H7 (cell line): ENCODE measurements at regions not wholly inside any gene's neighbourhood (a gene's known extent, or its start where the extent isn't known, plus 50 kb on each side); places are given as distances from the start of the nearest gene placed in this dataset.

Experiments
- DNase-seq: peaks from one replicate; pipeline ENCODE4 v3.0.0; 2012
- H3K27me3 ChIP-seq: 2 replicates; pipeline ENCODE4 v1.6.0; 2011; ENCODE audit warnings: mild to moderate bottlenecking, low read length; ENCODE audit not compliant: control insufficient read depth, insufficient read depth
- H3K36me3 ChIP-seq: replicated peaks from 2 replicates; pipeline ENCODE4 v1.5.1; 2011; ENCODE audit warnings: low read length; ENCODE audit not compliant: control insufficient read depth, insufficient read depth
- H3K4me3 ChIP-seq: 2 replicates; pipeline ENCODE4 v1.5.1; 2011; ENCODE audit warnings: low read depth, mild to moderate bottlenecking, control low read depth, low read length, moderate library complexity; ENCODE audit not compliant: insufficient read depth

DNA sequence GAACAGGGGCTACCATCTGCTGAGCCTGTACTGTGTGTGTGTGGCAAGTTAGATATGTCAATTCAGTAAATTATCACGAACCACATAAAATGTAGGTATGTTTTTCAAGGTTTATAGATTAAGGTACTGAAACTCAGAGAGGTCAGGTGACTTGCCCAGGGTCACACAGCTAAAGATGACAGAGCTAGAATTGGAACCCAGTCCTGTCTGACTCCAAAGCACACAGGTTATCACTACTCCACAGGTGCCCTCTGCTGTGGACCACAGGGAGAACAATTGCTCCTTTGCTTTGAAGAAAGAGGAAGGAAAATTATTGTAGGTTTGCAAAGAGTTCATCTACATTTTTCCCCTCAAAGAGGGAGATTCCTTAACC lies 229.7 kb upstream of the AGAP1 start:
- Histone ChIP-seq H3K4me3 (no peak overlapping the region), H3K36me3 (no peaks in the 10 kb centered on the region; the same call in 1 of the 2 replicates), H3K27me3 (no peaks in the 10 kb centered on the region; the same call in 1 of the 2 replicates)
- DNase-seq = no peak

DNA sequence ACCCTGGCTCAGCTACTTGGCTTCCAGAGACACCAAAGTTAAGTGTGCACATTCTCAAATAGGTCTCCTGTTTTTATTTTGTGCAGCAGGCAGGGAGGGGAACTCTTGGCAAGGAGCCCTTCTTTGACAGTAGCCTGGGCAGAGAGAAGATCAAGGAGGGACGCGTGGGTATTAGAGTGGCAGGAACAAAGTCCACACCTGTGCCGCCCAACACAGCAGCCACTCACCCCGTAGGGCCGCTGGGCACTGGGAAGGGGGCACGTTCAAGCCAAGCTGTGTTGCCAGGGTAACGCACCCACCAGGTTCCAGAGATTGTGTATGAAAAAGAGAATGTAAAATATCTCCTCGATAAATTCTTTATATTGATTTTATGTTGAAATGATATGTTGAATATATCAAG lies 229.3 kb upstream of the AGAP1 start:
- DNase-seq = no peak
- Histone ChIP-seq H3K36me3 (no peaks in the 10 kb centered on the region; the same call in 1 of the 2 replicates), H3K4me3 (no peak overlapping the region), H3K27me3 (no peaks in the 10 kb centered on the region; the same call in 1 of the 2 replicates)

DNA sequence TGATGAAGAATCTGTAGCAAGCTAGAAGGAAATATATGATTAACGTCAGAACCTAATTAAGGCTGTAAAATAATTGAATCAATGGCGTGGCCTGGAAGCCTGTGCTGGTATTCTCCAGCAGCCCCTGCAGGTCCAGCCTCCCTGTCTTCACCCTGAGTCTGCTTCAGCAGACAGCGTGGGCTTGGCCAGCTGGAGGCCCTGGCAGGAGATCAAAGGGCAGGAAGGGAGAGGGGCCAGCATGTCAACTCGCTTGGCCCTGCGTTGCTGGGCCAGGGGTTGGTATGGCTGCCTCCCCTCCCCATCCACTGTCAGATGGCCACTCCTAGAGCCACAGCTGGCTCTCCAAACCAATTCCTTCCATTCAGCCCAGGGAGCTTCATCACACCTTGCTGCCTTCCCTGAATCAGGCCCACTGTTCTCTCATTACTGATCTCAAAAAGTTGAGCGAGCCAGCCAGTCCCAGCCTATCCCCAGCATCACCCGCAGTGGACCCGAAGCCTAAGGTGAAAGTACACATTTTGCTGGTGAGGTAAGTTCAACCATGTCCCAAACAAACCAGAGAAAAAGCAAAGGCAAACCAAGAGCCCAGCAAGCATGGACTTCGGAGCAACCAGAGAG lies 228.4 kb upstream of the AGAP1 start:
- Histone ChIP-seq H3K27me3 (no peaks in the 10 kb centered on the region; the same call in 1 of the 2 replicates), H3K36me3 (no peaks in the 10 kb centered on the region; the same call in 1 of the 2 replicates), H3K4me3 (no peak overlapping the region)
- DNase-seq = no peak

DNA sequence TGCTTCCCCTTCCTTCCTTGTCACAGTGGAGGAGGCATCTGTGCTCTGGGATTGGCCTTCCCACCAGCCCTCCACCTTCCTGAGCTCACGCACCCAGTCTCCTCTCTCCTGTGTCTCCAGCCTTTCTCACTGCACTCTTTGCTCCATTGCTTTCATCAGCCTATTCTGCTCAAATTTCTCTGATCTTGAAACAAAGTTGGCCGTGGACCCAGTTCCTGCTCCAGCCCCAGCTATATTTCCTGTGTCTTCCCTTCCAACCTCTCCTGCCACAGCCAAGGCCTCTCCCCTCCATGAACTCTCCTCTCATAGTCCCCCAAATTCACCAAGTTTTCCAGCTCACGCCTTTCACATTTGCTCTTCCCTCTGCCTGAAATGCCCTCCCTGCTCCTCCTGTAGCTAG lies 226.6 kb upstream of the AGAP1 start:
- Histone ChIP-seq H3K4me3 (no peak overlapping the region), H3K36me3 (no peaks in the 10 kb centered on the region; the same call in 1 of the 2 replicates), H3K27me3 (no peaks in the 10 kb centered on the region; the same call in 1 of the 2 replicates)
- no peak for DNase-seq

DNA sequence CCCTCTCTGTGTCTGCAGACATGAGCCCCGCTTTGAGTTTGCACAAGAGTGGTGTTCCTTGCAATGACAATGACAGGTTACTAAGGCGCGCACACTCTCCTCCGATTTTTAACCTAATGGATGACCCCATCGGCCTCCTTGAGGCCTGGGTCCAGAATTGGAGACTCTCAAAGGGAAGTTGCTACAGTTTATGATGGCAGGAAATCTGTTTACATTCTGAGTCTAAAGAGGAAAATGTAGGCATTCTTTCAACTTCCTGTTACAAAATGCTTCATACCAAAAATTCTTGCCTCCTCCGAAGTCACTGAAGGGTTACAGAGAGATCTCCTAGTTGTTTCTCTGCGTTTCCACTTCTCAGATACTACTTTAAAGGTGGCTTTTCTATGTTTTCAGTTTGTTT lies 225.3 kb upstream of the AGAP1 start:
- no peak for DNase-seq

DNA sequence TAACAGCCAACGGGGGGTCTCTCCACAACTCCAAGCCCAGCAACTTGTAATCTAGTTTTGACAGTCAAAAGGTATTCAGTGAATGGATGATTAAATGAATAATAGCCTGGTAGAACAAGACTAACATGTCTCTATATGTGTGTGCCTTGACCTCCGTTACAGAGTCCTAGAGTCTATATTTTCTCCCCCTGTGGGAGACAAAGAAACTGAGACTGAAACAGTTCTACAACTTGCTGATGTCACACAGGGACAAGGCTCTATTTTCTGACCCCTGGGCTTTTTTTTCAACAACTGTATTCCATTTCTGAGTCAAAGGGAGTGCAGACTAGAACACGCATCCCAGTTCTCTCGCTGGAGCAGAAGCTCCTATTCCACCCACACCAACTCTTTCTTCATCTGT lies 223.6 kb upstream of the AGAP1 start:
- Histone ChIP-seq H3K27me3 (no peaks in the 10 kb centered on the region; the same call in 1 of the 2 replicates), H3K4me3 (no peak overlapping the region), H3K36me3 (no peaks in the 10 kb centered on the region; the same call in 1 of the 2 replicates)
- no peak for DNase-seq

More for the DNA sequence above, 225.3 kb upstream of the AGAP1 start:
- H3K4me3 ChIP-seq = no peak overlapping the region
- no peaks in the 10 kb centered on the region; the same call in 1 of the 2 replicates for H3K27me3 ChIP-seq
- H3K36me3 ChIP-seq = no peaks in the 10 kb centered on the region; the same call in 1 of the 2 replicates

DNA sequence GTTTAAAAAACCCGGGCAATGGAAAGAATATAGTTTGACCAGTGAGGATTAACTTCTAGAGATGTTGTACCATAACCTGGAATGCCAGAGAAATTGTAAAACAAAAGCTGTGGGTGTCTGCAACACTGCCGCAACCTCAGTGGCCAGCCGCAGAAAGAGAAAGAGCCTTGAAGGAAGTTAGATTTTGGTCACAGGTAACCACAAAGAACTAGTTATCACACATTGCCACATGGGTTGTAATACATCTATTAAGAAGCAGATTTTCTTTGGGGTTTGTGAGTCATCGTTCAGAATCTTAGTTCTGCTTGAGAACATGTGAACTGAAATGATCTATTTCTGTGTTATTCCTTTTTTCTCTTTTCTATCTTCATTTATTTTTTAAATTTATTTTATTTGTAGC lies 222.9 kb upstream of the AGAP1 start:
- Histone ChIP-seq H3K27me3 (no peaks in the 10 kb centered on the region; the same call in 1 of the 2 replicates), H3K4me3 (no peak overlapping the region), H3K36me3 (no peaks in the 10 kb centered on the region; the same call in 1 of the 2 replicates)
- no peak for DNase-seq

DNA sequence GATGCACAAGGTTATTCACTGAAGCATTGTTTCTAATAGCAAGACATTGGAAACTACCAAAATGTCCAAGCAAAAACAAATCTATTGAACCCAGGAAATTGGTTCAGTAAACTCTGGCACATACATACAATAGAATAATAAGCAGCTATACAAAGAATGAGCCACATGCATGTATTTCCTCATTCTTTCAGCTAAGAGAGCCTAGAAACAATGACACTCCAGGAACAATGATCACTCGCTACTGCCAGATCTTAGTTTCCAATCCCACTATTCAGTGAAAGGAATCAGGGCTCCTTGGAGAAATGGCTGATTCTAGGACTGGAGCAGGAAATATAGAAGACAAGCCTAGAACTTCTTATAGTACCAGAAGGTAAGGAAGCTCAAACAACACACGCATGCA lies 221.9 kb upstream of the AGAP1 start:
- H3K27me3 ChIP-seq = no peaks in the 10 kb centered on the region
- DNase-seq = no peak
- H3K36me3 ChIP-seq = no peaks in the 10 kb centered on the region; the same call in 1 of the 2 replicates
- H3K4me3 ChIP-seq = no peak overlapping the region

DNA sequence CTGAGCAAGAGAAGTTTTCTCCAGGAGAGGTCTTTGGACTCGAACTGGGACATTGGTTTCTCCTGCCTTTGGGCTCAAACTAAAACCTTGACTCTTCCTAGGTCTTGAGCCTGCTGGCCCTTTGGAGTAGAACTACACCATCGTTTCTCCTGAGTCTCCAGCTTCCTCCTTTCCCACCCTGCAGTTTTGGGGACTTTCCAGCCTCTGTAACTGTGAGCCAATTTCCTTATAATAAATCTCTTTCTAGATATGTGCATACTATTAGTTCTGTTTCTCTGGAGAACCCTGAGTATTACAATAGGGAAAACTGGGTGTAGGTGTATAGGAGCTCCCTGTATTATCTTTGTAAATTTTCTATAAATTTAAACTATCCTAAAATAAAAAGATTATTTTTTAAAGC lies 219.8 kb upstream of the AGAP1 start:
- no peaks in the 10 kb centered on the region for H3K36me3 ChIP-seq
- H3K4me3 ChIP-seq = no peak overlapping the region
- H3K27me3 ChIP-seq = no peaks in the 10 kb centered on the region
- no peak for DNase-seq

DNA sequence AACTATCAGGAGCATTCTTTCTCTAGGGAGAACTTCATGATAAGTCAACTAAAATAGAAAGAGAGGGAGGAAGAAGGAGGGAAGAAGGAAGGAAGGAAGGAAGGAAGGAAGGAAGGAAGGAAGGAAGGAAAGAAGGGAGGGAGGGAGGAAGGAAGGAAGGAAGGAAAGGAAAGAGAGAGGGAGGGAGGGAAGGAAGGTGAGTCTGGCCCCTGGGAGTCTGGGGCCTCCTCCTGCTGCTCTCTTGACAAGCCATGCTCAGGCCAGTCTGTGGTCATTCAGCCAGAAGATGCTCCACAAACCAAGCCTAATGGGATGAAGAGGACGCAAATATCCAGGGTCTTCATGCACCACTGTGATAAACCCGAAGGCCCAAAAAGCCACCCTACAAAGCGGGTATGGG lies 216.4 kb upstream of the AGAP1 start:
- H3K27me3 ChIP-seq = no peaks in the 10 kb centered on the region

DNA sequence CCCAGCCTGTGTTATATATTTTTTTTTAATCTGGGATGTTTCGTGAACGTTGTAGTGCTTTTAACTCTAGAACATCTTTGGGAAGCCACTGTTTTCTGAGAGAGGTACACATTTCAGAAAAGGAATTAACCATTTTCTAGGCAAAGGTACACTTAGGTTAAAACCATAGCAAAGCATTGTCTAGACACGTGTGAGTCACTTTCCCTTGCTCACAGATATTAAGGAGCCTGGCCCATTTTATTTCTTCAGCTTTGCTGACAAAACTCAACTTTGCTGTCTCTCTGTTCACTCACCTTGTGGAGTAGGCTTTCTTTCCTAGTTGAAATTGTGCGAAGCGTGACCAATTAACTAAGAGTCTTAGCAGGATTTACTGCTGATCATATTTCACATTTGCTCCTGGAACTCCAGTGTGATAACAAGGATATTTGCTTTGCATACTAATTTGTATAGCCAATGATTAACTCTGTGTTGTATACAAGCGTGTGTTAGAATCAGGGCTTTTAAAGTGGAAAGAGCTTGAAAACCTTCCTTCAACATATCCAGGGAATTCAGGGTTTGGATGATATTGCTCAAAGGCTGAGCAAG lies 215.0 kb upstream of the AGAP1 start:
- DNase-seq = no peak
- no peak overlapping the region for H3K4me3 ChIP-seq
- no peaks in the 10 kb centered on the region for H3K36me3 ChIP-seq
- no peaks in the 10 kb centered on the region for H3K27me3 ChIP-seq

More for the DNA sequence above, 216.4 kb upstream of the AGAP1 start:
- no peak overlapping the region for H3K4me3 ChIP-seq
- no peaks in the 10 kb centered on the region for H3K36me3 ChIP-seq
- DNase-seq = no peak

DNA sequence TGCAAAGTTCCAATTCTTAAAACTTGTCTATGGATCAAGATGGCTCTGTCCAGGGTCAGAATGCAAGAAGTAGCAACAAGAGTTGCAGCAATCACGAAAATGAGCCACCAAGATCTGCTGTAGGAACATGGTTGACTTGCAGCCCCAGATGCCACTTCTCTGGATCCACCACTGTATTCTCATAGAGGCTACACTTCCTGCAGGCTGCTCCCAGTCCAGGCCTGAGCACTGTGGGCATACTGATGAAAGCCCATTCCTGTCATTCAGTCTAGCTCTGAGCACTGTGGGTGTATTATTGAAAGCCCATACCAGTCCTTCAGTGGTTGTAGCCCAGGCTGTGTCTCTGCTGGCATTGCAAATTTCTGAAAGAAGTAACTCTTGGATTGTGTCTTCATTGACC lies 213.9 kb upstream of the AGAP1 start:
- Histone ChIP-seq H3K36me3 (no peaks in the 10 kb centered on the region), H3K27me3 (no peaks in the 10 kb centered on the region), H3K4me3 (no peak overlapping the region)
- no peak for DNase-seq

DNA sequence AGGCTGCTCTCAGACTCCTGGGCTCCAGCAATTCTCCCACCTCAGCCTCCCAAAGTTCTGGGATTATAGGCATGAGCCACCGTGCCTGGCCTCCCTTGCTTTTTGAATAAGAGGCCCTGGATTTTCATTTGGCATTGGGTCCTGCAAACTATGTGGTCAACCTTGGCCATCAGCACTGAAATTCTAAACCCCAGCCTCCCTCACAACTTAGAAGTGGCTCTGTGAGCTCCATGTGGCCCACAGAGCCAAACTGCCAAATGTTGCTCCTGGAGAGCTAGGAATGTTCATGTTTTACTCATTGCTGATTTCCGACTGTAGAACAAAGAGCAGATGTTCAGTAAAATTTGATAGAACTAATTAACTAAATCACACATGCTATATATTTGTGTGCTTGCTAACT lies 210.6 kb upstream of the AGAP1 start:
- no peaks in the 10 kb centered on the region for H3K36me3 ChIP-seq
- DNase-seq = no peak
- no peaks in the 10 kb centered on the region for H3K27me3 ChIP-seq
- no peak overlapping the region for H3K4me3 ChIP-seq

DNA sequence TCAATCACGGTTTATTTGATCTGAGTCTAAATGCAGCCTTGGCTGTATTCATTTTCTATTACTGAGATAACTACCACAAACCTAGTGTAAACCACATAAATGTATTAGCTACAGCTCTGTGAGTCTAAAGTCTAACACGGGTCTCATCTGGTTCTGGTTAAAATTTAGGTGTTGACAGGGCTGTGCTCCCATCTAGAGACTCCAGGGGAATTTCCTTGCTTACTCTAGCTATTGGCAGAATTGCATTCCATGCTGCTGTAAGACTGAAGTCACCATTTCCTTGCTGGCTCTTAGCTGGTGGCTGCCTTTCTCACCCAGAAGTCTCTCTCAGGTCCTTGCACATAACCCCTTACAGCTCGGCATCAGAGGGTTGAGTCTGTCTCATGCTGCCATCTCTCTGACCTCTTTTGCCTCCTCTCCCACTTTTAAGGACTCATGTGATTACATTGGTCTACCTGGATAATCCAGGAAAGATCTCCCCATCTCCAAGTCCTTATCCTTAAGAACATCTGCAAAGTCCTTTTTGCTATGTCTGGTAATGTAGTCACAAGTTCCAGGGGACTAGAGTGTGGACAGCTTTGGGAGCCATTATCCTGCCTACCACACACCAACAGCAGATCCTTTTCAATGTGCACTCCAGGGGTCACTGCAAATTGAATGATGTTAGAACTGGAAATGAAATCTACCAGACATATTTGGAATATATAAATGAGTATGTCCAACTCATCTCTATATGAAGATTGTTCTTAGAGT lies 207.0 kb upstream of the AGAP1 start:
- Histone ChIP-seq H3K36me3 (no peaks in the 10 kb centered on the region), H3K4me3 (no peak overlapping the region), H3K27me3 (no peaks in the 10 kb centered on the region)
- no peak for DNase-seq

DNA sequence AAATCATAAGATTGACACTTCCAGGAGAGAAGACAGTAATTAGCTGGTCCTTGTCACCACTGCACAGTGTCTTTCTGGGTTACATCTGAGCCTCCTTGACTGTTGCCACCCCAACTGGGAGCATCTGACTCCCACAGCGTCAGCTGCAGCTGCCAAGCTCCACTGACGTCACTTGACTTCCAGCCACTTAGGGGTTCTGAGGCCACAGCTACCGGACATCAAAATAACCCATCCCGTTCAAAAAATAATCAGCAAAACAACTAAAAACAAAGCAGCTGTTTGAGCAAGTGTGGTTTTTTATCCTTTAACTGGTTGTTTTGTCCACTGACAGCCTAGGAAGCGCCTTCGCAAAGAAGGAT lies 206.5 kb upstream of the AGAP1 start:
- Histone ChIP-seq H3K36me3 (no peaks in the 10 kb centered on the region), H3K27me3 (no peaks in the 10 kb centered on the region), H3K4me3 (no peak overlapping the region)
- no peak for DNase-seq
